Gastrocnemius medialis (tissue), 4 donors: ENCODE measurements at regions not wholly inside any gene's neighbourhood (a gene's known extent, or its start where the extent isn't known, plus 50 kb on each side); places are given as distances from the start of the nearest gene placed in this dataset.

Experiments used
- CTCF ChIP-seq, 5 experiments: fragments of 450-650 bp in 3 of 5; fragments of 200-600 bp in 2 of 5; sonication (generic) in 2 of 5; IDR thresholded peaks in 4 of 5; conservative IDR thresholded peaks in 1 of 5; 1 replicate in 4 of 5; 2 replicates in 1 of 5; pipeline ENCODE4 v1.5.1; 2016 to 2019; ENCODE audit warnings: antibody characterized with exemption in 5 of 5, mild to moderate bottlenecking in 3 of 5, moderate library complexity in 3 of 5
- POLR2A ChIP-seq, 2 donors: fragments of 450-650 bp; IDR thresholded peaks; one replicate each; pipeline ENCODE4 v1.6.1; 2017; ENCODE audit warnings: antibody characterized with exemption in 2 of 2, mild to moderate bottlenecking in 2 of 2, moderate library complexity in 2 of 2

- TF ChIP-seq POLR2A (IDR thresholded peaks at IDR 0.05), result no peak
- TF ChIP-seq CTCF (IDR thresholded peaks at IDR 0.05 in 4 of 5, conservative IDR thresholded peaks at IDR 0.05 in 1 of 5), result no peak
Observed at GRCh38 chr3:14307656-14308302, 94.6 kb upstream of the SLC6A6 start.
